Peyer's patch (tissue), 4 donors: ENCODE measurements at regions not wholly inside any gene's neighbourhood (a gene's known extent, or its start where the extent isn't known, plus 50 kb on each side); places are given as distances from the start of the nearest gene placed in this dataset.

Experiments
- CTCF ChIP-seq, 6 experiments: fragments of 450-650 bp in 4 of 6; fragments of 200-600 bp in 2 of 6; sonication (generic) in 1 of 6; IDR thresholded peaks; one replicate each; pipeline ENCODE4 v1.5.1; 2017 to 2019; ENCODE audit warnings: antibody characterized with exemption in 6 of 6, mild to moderate bottlenecking in 3 of 6, moderate library complexity in 1 of 6
- POLR2A ChIP-seq, 2 donors: fragments of 450-650 bp; IDR thresholded peaks; one replicate each; pipeline ENCODE4 v1.5.1; 2017; ENCODE audit warnings: antibody characterized with exemption in 2 of 2, mild to moderate bottlenecking in 2 of 2, moderate library complexity in 2 of 2

GRCh38 chr16:86810062-86810461 lies 231.7 kb downstream of the FOXL1 start:
- TF ChIP-seq POLR2A (IDR thresholded peaks at IDR 0.05) (no peak), CTCF (IDR thresholded peaks at IDR 0.05) (no peak)
